Fibroblast of lung (primary cell): ENCODE measurements at regions not wholly inside any gene's neighbourhood (a gene's known extent, or its start where the extent isn't known, plus 50 kb on each side); places are given as distances from the start of the nearest gene placed in this dataset.

Source experiments
- EZH2 ChIP-seq: IDR thresholded peaks from 2 replicates; pipeline ENCODE4 v1.5.1; 2012; ENCODE audit warnings: low read length, control low read depth, mild to moderate bottlenecking; ENCODE audit errors: missing control alignments
- TF ChIP-seq, protein P1 (sequence below), 2 donors: IDR thresholded peaks in 1 of 2; conservative IDR thresholded peaks in 1 of 2; 1 replicate in 1 of 2; 2 replicates in 1 of 2; pipeline ENCODE4 v1.5.1; 2011 to 2012; ENCODE audit warnings: low read length in 2 of 2, control low read depth in 1 of 2, inconsistent platforms in 1 of 2, low read depth in 1 of 2, mild to moderate bottlenecking in 1 of 2

DNA sequence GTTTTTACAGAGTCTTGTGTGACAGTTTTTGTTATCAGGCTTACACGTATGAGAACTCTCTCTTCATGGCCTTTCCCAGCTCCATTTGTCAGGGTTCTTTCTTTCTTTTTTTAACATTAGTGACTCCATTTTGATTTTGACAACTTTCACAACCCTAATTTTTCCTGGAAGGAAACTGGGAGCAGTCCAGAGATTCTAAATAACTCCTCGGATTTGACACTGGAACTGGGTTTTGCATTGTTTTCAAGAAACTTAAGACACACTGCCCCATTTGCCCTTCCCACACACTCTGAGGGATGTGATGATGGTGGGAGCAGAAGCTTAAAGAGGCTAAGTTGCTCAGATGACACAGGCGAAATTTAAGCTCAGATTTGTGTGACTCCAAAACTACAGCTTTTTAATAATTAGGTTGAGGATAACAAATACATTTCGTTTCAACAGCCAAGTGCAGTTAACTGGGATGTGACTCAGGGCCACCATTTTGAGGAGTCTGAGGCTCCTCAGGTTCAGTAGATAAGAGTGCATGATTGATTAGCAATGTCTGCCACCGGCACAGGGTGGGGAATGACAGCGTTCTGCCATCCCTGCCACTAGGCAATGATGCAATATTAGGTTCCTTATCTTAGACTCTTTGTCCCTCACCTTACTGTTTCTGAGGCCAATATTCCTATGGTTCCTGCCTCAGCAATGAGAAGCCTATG is 95.1 kb upstream of the ATP1A1 start:
- TF ChIP-seq, protein P1, sequence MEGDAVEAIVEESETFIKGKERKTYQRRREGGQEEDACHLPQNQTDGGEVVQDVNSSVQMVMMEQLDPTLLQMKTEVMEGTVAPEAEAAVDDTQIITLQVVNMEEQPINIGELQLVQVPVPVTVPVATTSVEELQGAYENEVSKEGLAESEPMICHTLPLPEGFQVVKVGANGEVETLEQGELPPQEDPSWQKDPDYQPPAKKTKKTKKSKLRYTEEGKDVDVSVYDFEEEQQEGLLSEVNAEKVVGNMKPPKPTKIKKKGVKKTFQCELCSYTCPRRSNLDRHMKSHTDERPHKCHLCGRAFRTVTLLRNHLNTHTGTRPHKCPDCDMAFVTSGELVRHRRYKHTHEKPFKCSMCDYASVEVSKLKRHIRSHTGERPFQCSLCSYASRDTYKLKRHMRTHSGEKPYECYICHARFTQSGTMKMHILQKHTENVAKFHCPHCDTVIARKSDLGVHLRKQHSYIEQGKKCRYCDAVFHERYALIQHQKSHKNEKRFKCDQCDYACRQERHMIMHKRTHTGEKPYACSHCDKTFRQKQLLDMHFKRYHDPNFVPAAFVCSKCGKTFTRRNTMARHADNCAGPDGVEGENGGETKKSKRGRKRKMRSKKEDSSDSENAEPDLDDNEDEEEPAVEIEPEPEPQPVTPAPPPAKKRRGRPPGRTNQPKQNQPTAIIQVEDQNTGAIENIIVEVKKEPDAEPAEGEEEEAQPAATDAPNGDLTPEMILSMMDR (conservative IDR thresholded peaks at IDR 0.05 in 1 of 2, IDR thresholded peaks at IDR 0.05 in 1 of 2; ENCODE audit: low read depth in 1 of 2, low read length in 2 of 2): no peak
- TF ChIP-seq EZH2: no peak
